ENCODE measurements at regions not wholly inside any gene's neighbourhood (a gene's known extent, or its start where the extent isn't known, plus 50 kb on each side); places are given as distances from the start of the nearest gene placed in this dataset.

GRCh38 chr4:30385650-30386049 lies 334.5 kb upstream of the PCDH7 start:
- Histone ChIP-seq H3K4me3 (IDR thresholded peaks at IDR 0.05; ENCODE audit: insufficient read depth, low read depth, low read length) (no peak overlapping the region), H3K4me1 (ENCODE audit: low read depth, poor library complexity, severe bottlenecking) (no peaks in the 10 kb centered on the region), H2AFZ (ENCODE audit: low read depth) (no peak overlapping the region), H3K27ac (no peak overlapping the region), H3K27me3 (ENCODE audit: insufficient read depth, low read depth) (no peaks in the 10 kb centered on the region), H3K9ac (no peak overlapping the region), H3K4me2 (no peak overlapping the region), H3K36me3 (ENCODE audit: insufficient read depth) (no peaks in the 10 kb centered on the region), H4K20me1 (ENCODE audit: insufficient read depth) (no peaks in the 10 kb centered on the region), H3K79me2 (ENCODE audit: insufficient read depth, low read depth) (no peaks in the 10 kb centered on the region)
- no peak for TF ChIP-seq CTCF (conservative IDR thresholded peaks at IDR 0.05; ENCODE audit: low read depth, low read length)

- H3K4me3 ChIP-seq (IDR thresholded peaks at IDR 0.05; ENCODE audit: insufficient read depth, low read depth, low read length): no peak overlapping the region
- no peaks in the 10 kb centered on the region for H3K79me2 ChIP-seq (ENCODE audit: insufficient read depth, low read depth)
- H3K27me3 ChIP-seq (ENCODE audit: insufficient read depth, low read depth): no peaks in the 10 kb centered on the region
- no peaks in the 10 kb centered on the region for H3K36me3 ChIP-seq (ENCODE audit: insufficient read depth)
- H3K4me1 ChIP-seq (ENCODE audit: low read depth, poor library complexity, severe bottlenecking): no peaks in the 10 kb centered on the region
- no peak overlapping the region for H3K4me2 ChIP-seq
- H4K20me1 ChIP-seq (ENCODE audit: insufficient read depth): no peaks in the 10 kb centered on the region
- H2AFZ ChIP-seq (ENCODE audit: low read depth): no peak overlapping the region
- no peak for TF ChIP-seq CTCF (conservative IDR thresholded peaks at IDR 0.05; ENCODE audit: low read depth, low read length)
- no peak overlapping the region for H3K27ac ChIP-seq
- H3K9ac ChIP-seq: no peak overlapping the region
Measured at GRCh38 chr4:30386266-30386895, 333.8 kb upstream of the PCDH7 start.

- Histone ChIP-seq H2AFZ (ENCODE audit: low read depth) (no peak overlapping the region), H3K27ac (no peak overlapping the region), H3K4me1 (ENCODE audit: low read depth, poor library complexity, severe bottlenecking) (no peaks in the 10 kb centered on the region), H3K36me3 (ENCODE audit: insufficient read depth) (no peaks in the 10 kb centered on the region), H3K4me3 (IDR thresholded peaks at IDR 0.05; ENCODE audit: insufficient read depth, low read depth, low read length) (no peak overlapping the region), H3K4me2 (no peak overlapping the region), H3K9ac (no peak overlapping the region), H3K79me2 (ENCODE audit: insufficient read depth, low read depth) (no peaks in the 10 kb centered on the region), H4K20me1 (ENCODE audit: insufficient read depth) (no peaks in the 10 kb centered on the region), H3K27me3 (ENCODE audit: insufficient read depth, low read depth) (no peaks in the 10 kb centered on the region)
- TF ChIP-seq CTCF (conservative IDR thresholded peaks at IDR 0.05; ENCODE audit: low read depth, low read length): no peak
Measured at GRCh38 chr4:30395902-30396301, 324.3 kb upstream of the PCDH7 start.

DNA sequence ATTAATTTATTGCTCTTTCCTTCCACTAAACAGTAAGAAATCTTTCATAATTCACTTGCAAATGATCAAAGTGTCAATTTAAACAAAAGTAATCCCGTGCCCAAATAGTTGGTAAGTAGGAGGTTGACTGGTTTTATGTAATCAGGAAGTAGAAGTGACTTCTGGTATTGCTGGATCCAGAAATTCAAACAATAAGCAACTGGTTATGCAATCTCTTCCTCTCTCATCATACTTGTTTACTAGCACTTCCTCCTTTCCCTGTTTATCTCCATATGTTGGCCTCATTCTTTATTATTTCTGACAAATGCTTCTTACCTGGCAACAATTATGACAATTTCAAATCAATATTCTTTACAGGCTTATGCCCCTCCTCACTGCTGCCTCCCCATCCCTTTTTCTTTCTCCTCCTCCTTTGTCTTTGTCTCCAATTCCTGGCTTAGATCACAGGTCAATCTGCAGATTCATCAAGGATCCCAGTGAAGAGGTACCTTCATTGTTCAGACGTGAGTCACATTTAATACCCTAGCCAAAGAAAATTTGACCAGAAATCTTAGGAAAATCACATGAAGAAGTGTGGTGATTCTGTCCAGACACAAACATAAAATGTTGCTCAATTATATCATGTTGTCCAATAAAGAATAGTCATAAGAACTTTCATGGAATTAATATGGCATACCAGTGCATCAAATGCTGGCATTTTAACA lies 323.2 kb upstream of the PCDH7 start:
- no peak for TF ChIP-seq CTCF (conservative IDR thresholded peaks at IDR 0.05; ENCODE audit: low read depth, low read length)
- Histone ChIP-seq H3K9ac (no peak overlapping the region), H3K27me3 (ENCODE audit: insufficient read depth, low read depth) (no peaks in the 10 kb centered on the region), H4K20me1 (ENCODE audit: insufficient read depth) (no peaks in the 10 kb centered on the region), H3K27ac (no peak overlapping the region), H3K4me1 (ENCODE audit: low read depth, poor library complexity, severe bottlenecking) (no peaks in the 10 kb centered on the region), H2AFZ (ENCODE audit: low read depth) (no peak overlapping the region), H3K36me3 (ENCODE audit: insufficient read depth) (no peaks in the 10 kb centered on the region), H3K4me2 (no peak overlapping the region), H3K4me3 (IDR thresholded peaks at IDR 0.05; ENCODE audit: insufficient read depth, low read depth, low read length) (no peak overlapping the region), H3K79me2 (ENCODE audit: insufficient read depth, low read depth) (no peaks in the 10 kb centered on the region)

Data from KMS-11 (cell line).